Loucy (cell line): ENCODE measurements at regions not wholly inside any gene's neighbourhood (a gene's known extent, or its start where the extent isn't known, plus 50 kb on each side); places are given as distances from the start of the nearest gene placed in this dataset.

Experiments used
- H2AFZ ChIP-seq: fragments of 200-600 bp; sonication (generic); 2 replicates; pipeline ENCODE4 v1.6.0; 2016; ENCODE audit warnings: antibody characterized with exemption, mild to moderate bottlenecking, low read length, moderate library complexity
- H3F3A ChIP-seq: fragments of 200-600 bp; 2 replicates; pipeline ENCODE4 v1.6.0; 2016; ENCODE audit warnings: antibody characterized with exemption, low read depth, mild to moderate bottlenecking
- H3K27me3 ChIP-seq: fragments of 200-600 bp; sonication (generic); 2 replicates; pipeline ENCODE4 v1.6.1; 2014; ENCODE audit warnings: low read length, mild to moderate bottlenecking; ENCODE audit not compliant: insufficient read depth, poor library complexity, severe bottlenecking
- H3K36me3 ChIP-seq: fragments of 200-600 bp; sonication (generic); 2 replicates; pipeline ENCODE4 v1.6.1; 2016; ENCODE audit warnings: low read length; ENCODE audit not compliant: insufficient read depth
- H3K4me1 ChIP-seq: fragments of 200-600 bp; sonication (generic); 2 replicates; pipeline ENCODE4 v1.5.1; 2014; ENCODE audit warnings: low read length, mild to moderate bottlenecking; ENCODE audit not compliant: insufficient read depth, poor library complexity, severe bottlenecking
- H3K4me2 ChIP-seq: fragments of 200-600 bp; sonication (generic); 2 replicates; pipeline ENCODE4 v1.6.0; 2014; ENCODE audit warnings: antibody characterized with exemption, low read length, low read depth, mild to moderate bottlenecking; ENCODE audit not compliant: poor library complexity, severe bottlenecking
- H3K4me3 ChIP-seq: fragments of 200-600 bp; sonication (generic); 2 replicates; pipeline ENCODE4 v1.5.1; 2014; ENCODE audit warnings: low read length, mild to moderate bottlenecking, mixed read lengths; ENCODE audit not compliant: poor library complexity, severe bottlenecking
- H3K79me2 ChIP-seq: fragments of 200-600 bp; sonication (generic); 2 replicates; pipeline ENCODE4 v1.6.1; 2014; ENCODE audit warnings: low read length; ENCODE audit not compliant: insufficient read depth
- H3K9ac ChIP-seq: fragments of 200-600 bp; sonication (generic); 2 replicates; pipeline ENCODE4 v1.6.0; 2014; ENCODE audit warnings: mild to moderate bottlenecking, low read depth, low read length, moderate library complexity; ENCODE audit not compliant: poor library complexity, severe bottlenecking
- H3K9me2 ChIP-seq: fragments of 200-600 bp; sonication (generic); replicated peaks from 2 replicates; pipeline ENCODE4 v1.6.1; 2016; ENCODE audit warnings: low read depth, low read length, mixed read lengths
- H3K9me3 ChIP-seq: fragments of 200-600 bp; sonication (generic); 2 replicates; pipeline ENCODE4 v1.6.1; 2014; ENCODE audit warnings: mild to moderate bottlenecking, antibody characterized with exemption, low read length, low read depth; ENCODE audit not compliant: insufficient read depth
- H4K20me1 ChIP-seq: fragments of 200-600 bp; sonication (generic); 2 replicates; pipeline ENCODE4 v1.6.0; 2014; ENCODE audit warnings: antibody characterized with exemption, low read length, mild to moderate bottlenecking; ENCODE audit not compliant: insufficient read depth, poor library complexity, severe bottlenecking
- CTCF ChIP-seq: fragments of 200-600 bp; sonication (generic); conservative IDR thresholded peaks from 2 replicates; pipeline ENCODE4 v1.5.1; 2014; ENCODE audit warnings: mild to moderate bottlenecking, antibody characterized with exemption, low read length
- EZH2phosphoT487 ChIP-seq: fragments of 200-600 bp; IDR thresholded peaks from 2 replicates; pipeline ENCODE4 v1.6.1; 2018; ENCODE audit warnings: antibody characterized with exemption, mild to moderate bottlenecking, moderate library complexity, borderline replicate concordance

- Histone ChIP-seq H3K4me2 (no peak overlapping the region), H3K9me3 (no peaks in the 10 kb centered on the region), H3K79me2 (no peaks in the 10 kb centered on the region), H3K4me1 (no peaks in the 10 kb centered on the region), H3K36me3 (no peaks in the 10 kb centered on the region), H3K4me3 (no peak overlapping the region), H3K27me3 (no peaks in the 10 kb centered on the region), H3K9me2 (no peaks in the 10 kb centered on the region), H3F3A (no peaks in the 10 kb centered on the region), H2AFZ (no peak overlapping the region), H3K9ac (no peak overlapping the region), H4K20me1 (no peaks in the 10 kb centered on the region)
- TF ChIP-seq EZH2phosphoT487, result no peak
- no peak for TF ChIP-seq CTCF
Measured at GRCh38 chr2:187050409-187050998, 201.5 kb upstream of the ZSWIM2 start.

GRCh38 chr2:187037310-187037709, 188.3 kb upstream of the ZSWIM2 start:
- TF ChIP-seq CTCF (no peak), EZH2phosphoT487 (no peak)
- Histone ChIP-seq H4K20me1 (no peaks in the 10 kb centered on the region), H3K9ac (no peak overlapping the region), H3K4me3 (no peak overlapping the region), H3K9me3 (no peaks in the 10 kb centered on the region), H3F3A (no peaks in the 10 kb centered on the region), H3K4me1 (no peaks in the 10 kb centered on the region), H3K4me2 (no peak overlapping the region), H3K36me3 (no peaks in the 10 kb centered on the region), H3K79me2 (no peaks in the 10 kb centered on the region), H3K27me3 (no peaks in the 10 kb centered on the region), H2AFZ (no peak overlapping the region), H3K9me2 (no peaks in the 10 kb centered on the region)

GRCh38 chr2:187034434-187034833, 185.5 kb upstream of the ZSWIM2 start:
- TF ChIP-seq EZH2phosphoT487 (no peak), CTCF (no peak)
- Histone ChIP-seq H3K9ac (no peak overlapping the region), H3K4me2 (no peak overlapping the region), H3K27me3 (no peaks in the 10 kb centered on the region), H2AFZ (no peak overlapping the region), H3F3A (no peaks in the 10 kb centered on the region), H3K36me3 (no peaks in the 10 kb centered on the region), H3K79me2 (no peaks in the 10 kb centered on the region), H3K9me2 (no peaks in the 10 kb centered on the region), H3K9me3 (no peaks in the 10 kb centered on the region), H3K4me3 (no peak overlapping the region), H4K20me1 (no peaks in the 10 kb centered on the region), H3K4me1 (no peaks in the 10 kb centered on the region)
